K562 (cell line): ENCODE measurements at regions not wholly inside any gene's neighbourhood (a gene's known extent, or its start where the extent isn't known, plus 50 kb on each side); places are given as distances from the start of the nearest gene placed in this dataset.
"Not testable (repeated sequence)": the region's sequence is repeated elsewhere in the genome, so short reads cannot be mapped to it uniquely, and the experiment has no call there.

Experiments
- ATAC-seq: fragments of 200-7000 bp; cut with Tn5 transposase; 3 replicates; pipeline ENCODE4 v1.9.1; 2020; ENCODE audit warnings: moderate library complexity
- BruUV-seq: library from RNA; stranded (reverse); fragments of 400-500 nt; replicated peaks from 2 replicates; lab custom pipeline; 2021; lab: Mats Ljungman, UMichigan
- CTCF ChIA-PET: fragments of 300-600 bp; formaldehyde crosslinking; extraction: SDS; loops from one replicate; lab custom pipeline; 2021; ENCODE audit warnings: low intra/inter-chr PET ratio; lab: Yijun Ruan, JAX
- POLR2A ChIA-PET: fragments of 300-600, 350-650 bp; sonication (Branson Sonifier 250); formaldehyde crosslinking; extraction: SDS; loops from one replicate; lab custom pipeline; 2021; ENCODE audit warnings: antibody characterized with exemption, inconsistent platforms; lab: Yijun Ruan, JAX
- DNase-seq, 4 experiments: peaks; one replicate each; pipeline versions ENCODE4 v3.0.0 to v3.0.0-alpha.2; 2011 to 2018; ENCODE audit warnings: low spot score in 3 of 4, mixed read lengths in 3 of 4; ENCODE audit errors: extremely low read depth in 1 of 4
- FAIRE-seq: peaks from 2 replicates; lab custom pipeline; 2011; peaks lifted over from hg19 to GRCh38; lab: Jason Lieb, UNC
- H2AFZ ChIP-seq: 2 replicates; pipeline ENCODE4 v1.6.0; 2011; ENCODE audit warnings: low read depth, low read length, control low read depth, inconsistent platforms
- H3K27ac ChIP-seq: fragments of 200-600 bp; 3 replicates; pipeline ENCODE4 v1.8.0; 2011; ENCODE audit warnings: low read depth, mild to moderate bottlenecking, control low read depth, inconsistent platforms, low read length, moderate library complexity, mixed read lengths; ENCODE audit errors: extremely low read depth
- H3K27me3 ChIP-seq, 2 experiments: fragments of 300-600 bp in 1 of 2; 2 replicates in 1 of 2; 3 replicates in 1 of 2; pipeline versions ENCODE4 v1.6.0 to v1.8.0; 2011; ENCODE audit warnings: inconsistent platforms in 2 of 2, low read length in 2 of 2, mild to moderate bottlenecking in 1 of 2, mixed read lengths in 1 of 2, moderate library complexity in 1 of 2; ENCODE audit not compliant: control insufficient read depth in 2 of 2, insufficient read depth in 2 of 2
- H3K36me3 ChIP-seq: fragments of 300-600 bp; 3 replicates; pipeline ENCODE4 v1.8.0; 2011; ENCODE audit warnings: mild to moderate bottlenecking, low read length, inconsistent platforms; ENCODE audit not compliant: control insufficient read depth, insufficient read depth
- H3K4me1 ChIP-seq, 2 experiments: fragments of 200-600 bp in 1 of 2; replicated peaks in 1 of 2; 2 replicates in 1 of 2; 3 replicates in 1 of 2; pipeline versions ENCODE4 v1.5.1 to v1.8.0; 2011; ENCODE audit warnings: inconsistent platforms in 2 of 2, low read length in 2 of 2, mild to moderate bottlenecking in 1 of 2, mixed read lengths in 1 of 2, moderate library complexity in 1 of 2; ENCODE audit not compliant: control insufficient read depth in 2 of 2, insufficient read depth in 2 of 2
- H3K4me2 ChIP-seq: 2 replicates; pipeline ENCODE4 v1.6.1; 2011; ENCODE audit warnings: low read length, control low read depth, inconsistent platforms, mixed read lengths; ENCODE audit not compliant: insufficient read depth
- H3K4me3 ChIP-seq: fragments of 200-600 bp; sonication (generic), shearing (Covaris generic); 2 replicates; pipeline ENCODE4 v1.5.1; 2016; ENCODE audit warnings: control low read depth, inconsistent platforms
- H3K79me2 ChIP-seq: fragments of 200-600 bp; 3 replicates; pipeline ENCODE4 v1.8.0; 2011; ENCODE audit warnings: low read length, inconsistent platforms; ENCODE audit not compliant: control insufficient read depth, insufficient read depth
- H3K9ac ChIP-seq, 2 experiments: 2 replicates each; pipeline versions ENCODE4 v1.6.0 to v1.6.1; 2011; ENCODE audit warnings: low read depth in 2 of 2, low read length in 2 of 2, control low read depth in 1 of 2, inconsistent platforms in 1 of 2, mild to moderate bottlenecking in 1 of 2, mixed read lengths in 1 of 2; ENCODE audit not compliant: insufficient read depth in 1 of 2
- H3K9me1 ChIP-seq: one replicate; pipeline ENCODE4 v1.6.0; 2011; ENCODE audit warnings: inconsistent platforms, mild to moderate bottlenecking, low read length, moderate library complexity; ENCODE audit not compliant: control insufficient read depth, insufficient read depth
- H3K9me3 ChIP-seq: replicated peaks from 2 replicates; pipeline ENCODE4 v1.5.1; 2011; ENCODE audit warnings: low read depth, low read length, inconsistent platforms; ENCODE audit not compliant: control insufficient read depth, insufficient read depth
- H4K20me1 ChIP-seq: replicated peaks from 2 replicates; pipeline ENCODE4 v1.6.1; 2011; ENCODE audit warnings: low read length, inconsistent platforms, mixed read lengths; ENCODE audit not compliant: control insufficient read depth, insufficient read depth
- BRD9 ChIP-seq: fragments of 450-650 bp; IDR thresholded peaks from 2 replicates; pipeline ENCODE4 v1.6.1; 2018; ENCODE audit warnings: low read depth; ENCODE audit not compliant: partially characterized antibody
- CREM ChIP-seq: IDR thresholded peaks from 2 replicates; pipeline ENCODE4 v1.6.1; 2014; ENCODE audit warnings: antibody characterized with exemption, low read depth
- CTCF ChIP-seq, 3 experiments: IDR thresholded peaks in 2 of 3; conservative IDR thresholded peaks in 1 of 3; 2 replicates each; pipeline ENCODE4 v1.5.1; 2011 to 2012; ENCODE audit warnings: low read length in 3 of 3, mild to moderate bottlenecking in 3 of 3, control low read depth in 2 of 3, improper control_type of control experiment in 1 of 3, inconsistent platforms in 1 of 3, low read depth in 1 of 3, mixed read lengths in 1 of 3, moderate library complexity in 1 of 3; ENCODE audit not compliant: insufficient read depth in 2 of 3
- FIP1L1 ChIP-seq: fragments of 200-400 bp; formaldehyde crosslinking; IDR thresholded peaks from 2 replicates; pipeline ENCODE4 v1.6.1; 2018; ENCODE audit warnings: mild to moderate bottlenecking, low read depth, low read length; ENCODE audit not compliant: poor library complexity, severe bottlenecking
- KDM1A ChIP-seq, 2 experiments: fragments of 450-650 bp; IDR thresholded peaks; 2 replicates each; pipeline ENCODE4 v1.6.1; 2016; ENCODE audit warnings: mild to moderate bottlenecking in 2 of 2
- PHB ChIP-seq: fragments of 250-450 bp; sonication (Bioruptor Pico); IDR thresholded peaks from 2 replicates; pipeline ENCODE4 v1.5.0; 2021
- RBM25 ChIP-seq: fragments of 200-400 bp; formaldehyde crosslinking; IDR thresholded peaks from 2 replicates; pipeline ENCODE4 v1.6.1; 2018; ENCODE audit warnings: low read length, low read depth, moderate library complexity; ENCODE audit not compliant: severe bottlenecking
- SMAD4 ChIP-seq: fragments of 250-450 bp; sonication (Bioruptor Pico); conservative IDR thresholded peaks from 2 replicates; pipeline ENCODE4 v1.8.0; 2021; ENCODE audit warnings: inconsistent platforms, mild to moderate bottlenecking, moderate library complexity
- TARDBP ChIP-seq: fragments of 450-650 bp; IDR thresholded peaks from 2 replicates; pipeline ENCODE4 v1.6.1; 2016
- USF2 ChIP-seq: sonication (generic); formaldehyde crosslinking; IDR thresholded peaks from 2 replicates; pipeline ENCODE4 v1.5.0; 2020; ENCODE audit warnings: missing genetic modification reagents
- ZNF146 ChIP-seq: IDR thresholded peaks from one replicate; pipeline ENCODE4 v1.6.1; 2018; ENCODE audit warnings: missing compliant biosample characterization; ENCODE audit not compliant: unreplicated experiment
- ZNF778 ChIP-seq: fragments of 450-650 bp; formaldehyde crosslinking; IDR thresholded peaks from 2 replicates; pipeline ENCODE4 v1.4.0; 2020; ENCODE audit warnings: mild to moderate bottlenecking, moderate library complexity
- WGBS: fragments of 100-300 bp; shearing (Covaris generic); methylation state at CpG from one replicate; pipeline ENCODE4 v1.1.6; 2016; ENCODE audit warnings: low coverage, mixed read lengths; ENCODE audit not compliant: insufficient coverage; ENCODE audit errors: missing lambda C conversion rate; 5-methylcytosine and 5-hydroxymethylcytosine counted together
- in situ Hi-C: fragments of 300-500 bp; cut with MboI; formaldehyde crosslinking; loops from 4 replicates; pipeline ENCODE4 v1.15.0; 2018; ENCODE audit warnings: inconsistent platforms, mixed read lengths
- intact Hi-C: fragments of 100-400 bp; cut with micrococcal nuclease; formaldehyde crosslinking; loops from 2 replicates; pipeline ENCODE4 v1.14.2; 2022

DNA sequence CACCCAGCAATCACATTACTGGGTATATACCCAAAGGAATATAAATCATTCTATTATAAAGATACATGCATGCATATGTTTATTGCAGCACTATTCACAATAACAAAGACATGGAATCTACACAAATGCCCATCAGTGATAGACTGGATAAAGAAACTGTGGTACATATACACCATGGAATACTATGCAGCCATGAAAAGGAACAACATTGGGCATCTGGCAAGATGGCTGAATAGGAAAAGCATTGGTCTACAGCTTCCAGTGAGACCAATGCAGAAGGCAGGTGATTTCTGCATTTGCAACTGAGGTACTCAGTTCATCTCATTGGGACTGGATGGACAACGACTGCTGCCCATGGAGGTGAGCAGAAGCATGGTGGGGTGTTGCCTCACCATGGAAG, 128.6 kb downstream of the FCRL5 start:
- H3K36me3 ChIP-seq, DNase-seq, in situ Hi-C loops, POLR2A ChIA-PET, H3K4me3 ChIP-seq, ATAC-seq, H3K9me3 ChIP-seq, H3K9me1 ChIP-seq, H3K27ac ChIP-seq, H3K4me1 ChIP-seq, H3K9ac ChIP-seq, FAIRE-seq, CTCF ChIA-PET, H3K79me2 ChIP-seq, BruUV-seq, H3K4me2 ChIP-seq, H2AFZ ChIP-seq, H4K20me1 ChIP-seq, intact Hi-C loops: not testable (repeated sequence)
- WGBS: 8% methylated on average over 1 of the region's 1 CpG
- H3K27me3 ChIP-seq: peaks cover 0 to 15% of the 10 kb centered on the region in 2 experiments; a peak in 3 of 5 replicates
- TF ChIP-seq RBM25 (peak; percentile 25), ZNF146 (CRISPR knock-in tag) (peak; percentile 97), KDM1A (IDR thresholded peaks at IDR 0.05) (peak in 1 of 2 experiments; percentile 10; a peak in 1 of 4 replicates)

DNA sequence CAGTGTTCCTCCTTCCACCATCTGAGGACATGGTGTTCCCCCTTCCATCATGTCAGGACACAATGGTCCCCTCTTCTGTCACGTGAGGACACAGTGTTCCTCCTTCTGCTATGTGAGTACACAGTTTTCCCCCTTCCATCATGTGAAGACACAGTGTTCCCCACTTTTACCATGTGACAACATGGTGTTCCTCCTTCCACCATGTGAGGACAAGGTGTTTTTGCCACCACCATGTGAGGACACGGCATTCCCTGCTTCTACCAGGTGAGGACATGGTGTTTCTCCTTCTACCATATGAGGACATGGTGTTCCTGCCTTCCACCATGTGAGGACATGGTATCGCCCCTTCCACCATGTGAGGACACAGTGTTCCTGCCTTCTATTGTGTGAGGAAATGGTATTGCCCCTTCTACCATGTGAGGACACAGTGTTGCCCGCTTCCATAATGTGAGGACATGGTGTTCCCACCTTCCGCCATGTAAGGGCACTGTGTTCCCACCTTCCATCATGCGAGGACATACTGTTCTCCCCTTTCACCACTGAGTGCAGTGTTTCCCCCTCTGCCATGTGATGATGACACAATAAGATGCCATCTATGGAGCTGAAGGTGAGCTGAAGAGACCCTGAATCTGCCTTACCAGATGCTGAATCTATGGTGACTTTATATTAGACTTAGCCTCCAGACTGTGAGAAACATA, 132.3 kb downstream of the FCRL5 start:
- Histone ChIP-seq H3K9me1 (no peaks in the 10 kb centered on the region), H2AFZ (no peak overlapping the region), H3K9ac (no peak overlapping the region), H3K27me3 (peaks cover 6 to 49% of the 10 kb centered on the region in 2 experiments; a peak in 4 of 5 replicates), H3K36me3 (no peaks in the 10 kb centered on the region), H3K27ac (no peak overlapping the region), H3K79me2 (no peaks in the 10 kb centered on the region), H3K4me3 (no peak overlapping the region), H4K20me1 (no peaks in the 10 kb centered on the region), H3K4me1 (no peaks in the 10 kb centered on the region), H3K9me3 (no peaks in the 10 kb centered on the region), H3K4me2 (no peak overlapping the region)
- intact Hi-C loops (no loop called here), in situ Hi-C loops (no loop called here)
- 0% methylated on average over 5 of the region's 6 CpGs for WGBS
- ATAC-seq (peak; percentile 83), FAIRE-seq (no peak), DNase-seq (peak in 1 of 4 experiments; percentile 14)
- ChIA-PET CTCF (no interaction called here), POLR2A (no interaction called here)
- BruUV-seq: no TSS peak
- no peak for TF ChIP-seq SMAD4 (CRISPR knock-in tag)
- 0 out of 2 replicates have a peak, but pooled peaks have one; percentile 12 for TF ChIP-seq CREM
- TF ChIP-seq BRD9: no peak
- peak; percentile 9 to 75 (median 46); a peak in 4 of 6 replicates for TF ChIP-seq CTCF (IDR thresholded peaks at IDR 0.05 in 2 of 3, conservative IDR thresholded peaks at IDR 0.05 in 1 of 3; ENCODE audit: insufficient read depth in 2 of 3, low read depth in 1 of 3, low read length in 3 of 3)
- no peak for TF ChIP-seq PHB (CRISPR knock-in tag)
- TF ChIP-seq FIP1L1: no peak
- no peak for TF ChIP-seq ZNF778 (CRISPR knock-in tag)
- TF ChIP-seq USF2: 0 out of 2 replicates have a peak, but pooled peaks have one; percentile 45
- TF ChIP-seq TARDBP: no peak
